GM10266 (cell line): ENCODE measurements at regions not wholly inside any gene's neighbourhood (a gene's known extent, or its start where the extent isn't known, plus 50 kb on each side); places are given as distances from the start of the nearest gene placed in this dataset.

ENCODE experiments used
- DNase-seq: peaks from one replicate; pipeline ENCODE4 v3.0.0; 2012; ENCODE audit errors: extremely low spot score
- CTCF ChIP-seq: IDR thresholded peaks from 2 replicates; pipeline ENCODE4 v1.5.1; 2012; ENCODE audit warnings: mild to moderate bottlenecking, low read depth; ENCODE audit not compliant: control insufficient read depth, insufficient read depth; ENCODE audit errors: missing control alignments

- TF ChIP-seq CTCF: no peak
- DNase-seq: no peak
Observed at GRCh38 chr5:77937015-77937908, 161.1 kb upstream of the TBCA start.

GRCh38 chr5:77936365-77936693 is 160.2 kb upstream of the TBCA start:
- no peak for TF ChIP-seq CTCF
- DNase-seq: no peak

GRCh38 chr5:77935506-77936364 is 159.6 kb upstream of the TBCA start:
- DNase-seq: no peak
- TF ChIP-seq CTCF: no peak

GRCh38 chr5:77928776-77929300 is 152.7 kb upstream of the TBCA start:
- DNase-seq: no peak
- no peak for TF ChIP-seq CTCF

- DNase-seq: no peak
- no peak for TF ChIP-seq CTCF
Observed at GRCh38 chr5:77926337-77926736, 150.2 kb upstream of the TBCA start.

GRCh38 chr5:77925503-77925902 is 149.4 kb upstream of the TBCA start:
- no peak for DNase-seq
- TF ChIP-seq CTCF: no peak
